Nucleus accumbens (tissue), 56 donors: ENCODE measurements at regions not wholly inside any gene's neighbourhood (a gene's known extent, or its start where the extent isn't known, plus 50 kb on each side); places are given as distances from the start of the nearest gene placed in this dataset.

Source experiments
- DNase-seq, 56 donors: peaks; one replicate each; lab custom pipeline; 2025; lab: John Stamatoyannopoulos, UW

- no peak for DNase-seq
These were observed 53.5 kb upstream of the LRRN1 start for GRCh38 chr3:3745693-3746092.

DNA sequence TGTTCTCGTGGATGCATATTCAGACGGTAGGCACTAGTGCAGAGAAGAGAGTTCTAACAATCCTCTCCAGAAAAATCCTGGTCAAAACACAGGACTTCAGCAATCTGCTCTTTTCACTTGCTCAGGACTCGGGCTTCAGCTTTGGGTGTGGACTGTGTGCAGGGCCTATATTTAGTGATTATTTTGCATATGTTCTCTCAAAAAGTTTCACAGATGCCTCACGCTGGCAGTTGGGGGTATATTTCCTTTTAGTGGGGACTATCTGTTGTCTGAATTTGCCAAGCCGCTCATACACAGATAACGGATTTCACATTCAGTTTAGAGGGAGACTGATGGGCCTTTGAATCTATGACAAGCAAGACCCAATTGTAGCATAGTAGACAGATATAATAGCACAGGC, 54.4 kb upstream of the LRRN1 start:
- DNase-seq, result no peak

- DNase-seq, result no peak
These were observed 55.5 kb upstream of the LRRN1 start for GRCh38 chr3:3743754-3744153.

- DNase-seq, result no peak
These were observed 59.2 kb upstream of the LRRN1 start for GRCh38 chr3:3740061-3740460.

GRCh38 chr3:3739330-3740060, 59.7 kb upstream of the LRRN1 start:
- peak in 17 of 56 donors; percentile 0 to 40 (median 6) for DNase-seq

DNA sequence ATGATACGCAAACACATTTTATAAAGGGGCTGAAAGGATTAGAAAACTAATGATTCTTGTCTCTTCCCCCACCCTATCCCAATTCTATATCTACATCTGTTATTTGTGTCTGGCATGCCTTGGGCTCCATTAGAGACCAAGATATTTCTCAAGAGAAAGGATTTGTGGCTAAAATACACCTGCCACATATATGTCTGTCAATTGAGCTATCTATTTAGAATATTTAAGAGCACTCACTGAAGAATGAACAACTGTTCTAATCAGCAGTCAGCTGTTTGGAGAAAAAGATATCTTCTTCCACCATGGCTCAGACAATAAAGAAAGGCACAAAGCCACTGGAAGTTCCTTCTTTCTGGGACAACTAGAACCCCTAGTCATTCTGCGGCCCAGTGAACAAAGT, 61.7 kb upstream of the LRRN1 start:
- no peak for DNase-seq

DNA sequence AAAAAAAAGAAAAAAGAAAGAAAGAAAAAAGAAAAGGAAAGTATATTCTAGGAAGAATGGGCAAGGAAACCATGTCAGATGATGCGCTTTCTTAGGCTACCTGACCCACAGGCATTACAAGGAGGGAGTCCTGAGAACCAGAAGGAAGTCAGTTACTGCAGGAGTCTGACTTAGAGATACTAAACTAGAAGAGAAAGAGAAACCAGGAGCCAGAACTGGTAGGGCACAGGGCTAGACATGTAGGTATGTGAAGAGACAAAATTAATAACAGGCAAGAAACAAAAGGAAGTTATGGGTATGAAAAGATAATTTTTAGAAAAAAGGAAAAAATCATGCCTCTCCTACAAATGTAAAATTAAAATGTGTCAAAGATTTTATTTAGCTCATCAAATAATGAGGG, 63.3 kb upstream of the LRRN1 start:
- no peak for DNase-seq

DNA sequence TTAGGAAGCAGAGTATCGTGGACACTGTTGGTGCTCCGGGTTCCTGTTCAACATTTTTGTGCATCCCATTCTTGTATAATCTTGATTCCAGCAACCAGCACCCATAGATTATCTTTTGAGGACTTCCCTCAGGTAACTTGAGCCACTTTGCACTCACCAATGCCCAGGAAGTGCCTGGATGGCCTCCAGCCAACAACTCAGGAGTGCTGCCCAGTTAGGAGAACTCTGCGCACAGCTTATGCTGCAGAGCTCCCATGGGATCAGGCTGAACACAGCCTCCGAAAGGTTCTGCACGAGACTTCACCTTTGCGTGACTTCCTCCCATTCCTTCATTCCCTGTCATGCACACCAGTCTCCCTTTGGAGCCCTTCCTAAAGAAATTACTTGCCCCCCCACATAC, 64.3 kb upstream of the LRRN1 start:
- no peak for DNase-seq

GRCh38 chr3:3729261-3729660, 70.0 kb upstream of the LRRN1 start:
- peak in 9 of 56 donors; percentile 1 to 27 (median 7) for DNase-seq

GRCh38 chr3:3726549-3726948, 72.7 kb upstream of the LRRN1 start:
- no peak for DNase-seq

- no peak for DNase-seq
These were observed 84.7 kb upstream of the LRRN1 start for GRCh38 chr3:3714572-3714971.

- peak in 1 of 56 donors; percentile 4 for DNase-seq
These were observed 86.3 kb upstream of the LRRN1 start for GRCh38 chr3:3712971-3713370.

DNA sequence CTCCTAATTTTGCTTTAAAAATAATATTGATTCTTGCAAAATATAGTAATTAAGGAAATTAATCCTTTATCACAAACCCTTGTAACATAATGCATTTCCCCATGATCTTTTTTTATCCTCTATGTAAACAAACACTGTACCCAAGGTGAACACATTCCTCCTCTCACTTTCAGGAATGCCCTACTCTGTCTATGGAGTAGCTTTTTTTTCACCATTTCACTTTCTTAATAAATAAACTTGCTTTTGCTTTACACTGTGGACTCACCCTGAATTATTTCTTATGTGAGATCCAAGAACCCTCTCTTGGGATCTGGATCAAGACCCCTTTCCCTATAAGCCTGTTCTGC, 90.5 kb upstream of the LRRN1 start:
- no peak for DNase-seq

DNA sequence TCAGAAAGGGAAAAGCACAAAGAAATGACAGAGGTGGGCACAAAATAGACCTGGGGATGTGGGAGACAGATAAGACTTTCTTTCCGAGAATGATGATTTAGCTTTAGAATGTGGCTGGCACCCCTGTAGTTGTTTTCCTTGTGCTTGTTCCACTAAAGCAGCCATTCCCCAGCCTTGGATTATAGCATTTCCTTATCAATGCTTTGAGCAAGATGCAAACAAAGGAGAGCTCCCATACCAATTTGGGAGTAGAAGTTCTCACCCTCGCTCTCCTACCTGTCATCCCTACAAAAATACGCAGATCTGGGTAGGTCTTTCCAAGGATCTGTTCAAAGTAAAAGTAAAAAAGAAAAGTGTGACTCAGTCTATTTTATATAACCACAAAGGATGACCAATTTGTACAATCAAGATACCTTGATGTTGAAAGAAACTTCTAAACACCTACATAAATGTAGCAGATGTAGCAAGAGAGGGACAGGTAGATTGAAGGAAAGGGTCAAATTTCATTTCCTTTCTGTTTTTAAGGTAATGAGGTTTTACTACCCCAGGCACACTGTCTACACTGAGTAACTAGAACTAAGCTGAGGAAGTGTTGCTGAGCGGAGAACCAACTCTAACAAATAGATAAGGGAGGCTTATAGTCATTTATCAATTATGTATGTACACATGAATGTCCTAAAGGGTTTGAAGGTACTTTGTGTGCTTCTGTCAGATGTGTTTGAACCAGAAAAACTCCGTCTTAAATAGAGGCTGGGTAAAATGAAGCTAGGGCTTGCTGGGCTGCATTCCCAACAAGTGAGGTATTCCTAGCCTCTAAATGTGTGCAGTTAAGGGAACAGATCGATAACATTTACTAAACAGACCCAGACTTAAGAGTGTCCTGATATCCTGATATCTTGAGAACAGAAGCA, 91.1 kb upstream of the LRRN1 start:
- no peak for DNase-seq

GRCh38 chr3:3705090-3705775, 94.0 kb upstream of the LRRN1 start:
- DNase-seq, result peak in 43 of 56 donors; percentile 1 to 79 (median 34)

DNA sequence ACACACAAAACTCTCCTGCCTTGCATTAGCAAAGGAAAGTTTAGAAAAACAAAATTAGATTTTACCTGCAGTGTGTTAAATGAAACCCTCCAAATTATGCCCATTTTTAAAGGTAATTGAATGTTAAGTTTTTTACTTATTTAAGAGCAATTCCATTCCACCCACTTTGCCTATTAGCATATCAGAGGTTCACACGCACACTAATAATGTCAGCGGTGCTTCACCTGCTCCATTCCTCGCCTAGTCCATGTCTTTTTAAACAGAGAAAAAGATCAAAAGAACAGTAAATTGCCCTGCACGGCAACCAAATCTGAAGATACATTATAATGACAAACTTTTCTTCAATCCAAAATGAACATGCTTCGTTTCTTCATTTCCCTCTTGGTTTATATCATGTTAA, 97.3 kb upstream of the LRRN1 start:
- DNase-seq, result peak in 7 of 56 donors; percentile 1 to 32 (median 16)

- no peak for DNase-seq
These were observed 99.2 kb upstream of the LRRN1 start for GRCh38 chr3:3699816-3700633.

DNA sequence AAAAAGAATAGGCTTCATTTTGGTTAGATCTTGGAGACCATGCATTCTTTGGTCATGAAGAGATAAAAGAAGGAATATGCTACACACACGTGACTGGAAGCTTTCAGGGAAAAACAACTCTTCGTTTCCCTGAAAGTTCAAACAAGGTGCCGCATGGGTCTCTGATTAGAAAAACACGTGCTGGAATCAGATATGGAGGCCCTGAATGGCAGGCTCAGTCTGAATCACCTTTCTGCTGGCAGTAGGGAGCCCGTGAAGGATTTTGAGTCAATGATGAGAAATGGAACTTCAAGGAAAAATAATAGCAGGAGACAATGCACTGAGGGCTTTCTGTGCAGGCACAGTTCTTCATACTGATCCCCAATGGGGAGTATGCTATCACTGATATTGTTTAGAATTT, 99.8 kb upstream of the LRRN1 start:
- no peak for DNase-seq

GRCh38 chr3:3696345-3696744, 102.9 kb upstream of the LRRN1 start:
- no peak for DNase-seq

GRCh38 chr3:3693593-3693992, 105.6 kb upstream of the LRRN1 start:
- DNase-seq, result no peak
